NCI-H82 treated with DMSO at 0.1 percent for 48 hours (cell line): ENCODE measurements at regions not wholly inside any gene's neighbourhood (a gene's known extent, or its start where the extent isn't known, plus 50 kb on each side); places are given as distances from the start of the nearest gene placed in this dataset.
"Not testable (repeated sequence)": the region's sequence is repeated elsewhere in the genome, so short reads cannot be mapped to it uniquely, and the experiment has no call there.

Source experiments
- DNase-seq: peaks from one replicate; lab custom pipeline; 2025; ENCODE audit not compliant: unreplicated experiment; lab: John Stamatoyannopoulos, UW

GRCh38 chr11:130671801-130672700 lies 223.6 kb downstream of the ADAMTS15 start:
- no peak for DNase-seq

GRCh38 chr11:130672911-130673310 lies 224.5 kb downstream of the ADAMTS15 start:
- no peak for DNase-seq

- no peak for DNase-seq
These were observed 225.3 kb downstream of the ADAMTS15 start for GRCh38 chr11:130673698-130674097.

GRCh38 chr11:130674686-130675308 lies 226.4 kb downstream of the ADAMTS15 start:
- DNase-seq, result no peak

- DNase-seq, result no peak
These were observed 227.0 kb downstream of the ADAMTS15 start for GRCh38 chr11:130675371-130675821.

- DNase-seq, result no peak
These were observed 227.5 kb downstream of the ADAMTS15 start for GRCh38 chr11:130675917-130676316.

GRCh38 chr11:130677486-130678153 lies 229.2 kb downstream of the ADAMTS15 start:
- DNase-seq, result no peak

- DNase-seq, result no peak
These were observed 230.8 kb downstream of the ADAMTS15 start for GRCh38 chr11:130679247-130679646.

- not testable (repeated sequence) for DNase-seq
These were observed 233.8 kb downstream of the SNX19 start for GRCh38 chr11:130682471-130682870.

- no peak for DNase-seq
These were observed 226.9 kb downstream of the SNX19 start for GRCh38 chr11:130689222-130689908.

- no peak for DNase-seq
These were observed 224.7 kb downstream of the SNX19 start for GRCh38 chr11:130691581-130691980.

GRCh38 chr11:130692220-130692619 lies 224.1 kb downstream of the SNX19 start:
- no peak for DNase-seq

- DNase-seq, result no peak
These were observed 222.7 kb downstream of the SNX19 start for GRCh38 chr11:130693543-130693942.

GRCh38 chr11:130694488-130695045 lies 221.7 kb downstream of the SNX19 start:
- DNase-seq, result no peak

- no peak for DNase-seq
These were observed 218.1 kb downstream of the SNX19 start for GRCh38 chr11:130698174-130698573.

GRCh38 chr11:130699561-130699960 lies 216.7 kb downstream of the SNX19 start:
- no peak for DNase-seq

GRCh38 chr11:130700092-130700491 lies 216.2 kb downstream of the SNX19 start:
- DNase-seq, result no peak

GRCh38 chr11:130703489-130704190 lies 212.6 kb downstream of the SNX19 start:
- no peak for DNase-seq

- no peak for DNase-seq
These were observed 210.4 kb downstream of the SNX19 start for GRCh38 chr11:130705670-130706421.
